ENCODE measurements at regions not wholly inside any gene's neighbourhood (a gene's known extent, or its start where the extent isn't known, plus 50 kb on each side); places are given as distances from the start of the nearest gene placed in this dataset.

GRCh38 chr2:81195017-81195773 is 890.6 kb upstream of the LRRTM1 start:
- ATAC-seq, result peak; percentile 13 to 48
- TF ChIP-seq CTCF (IDR thresholded peaks at IDR 0.05), result no peak
- H3K36me3 ChIP-seq, result no peaks in the 10 kb centered on the region
- H3K4me3 ChIP-seq, result no peak overlapping the region
- no peak overlapping the region for H3K27ac ChIP-seq
- DNase-seq, result peak; percentile 29
- H3K9me3 ChIP-seq, result peaks cover 6% of the 10 kb centered on the region
- H3K4me1 ChIP-seq, result no peaks in the 10 kb centered on the region
- intact Hi-C loops (cut with DNase I), result no loop called here
- H3K27me3 ChIP-seq (ENCODE audit: low read depth), result no peaks in the 10 kb centered on the region

GRCh38 chr2:81194581-81194980 is 890.0 kb upstream of the LRRTM1 start:
- ATAC-seq, result no peak
- intact Hi-C loops (cut with DNase I), result no loop called here
- TF ChIP-seq CTCF (IDR thresholded peaks at IDR 0.05), result no peak
- DNase-seq, result peak; percentile 38
- no peaks in the 10 kb centered on the region for H3K27me3 ChIP-seq (ENCODE audit: low read depth)
- no peak overlapping the region for H3K27ac ChIP-seq
- H3K4me3 ChIP-seq, result no peak overlapping the region
- no peaks in the 10 kb centered on the region for H3K4me1 ChIP-seq
- H3K36me3 ChIP-seq, result no peaks in the 10 kb centered on the region
- peaks cover 6% of the 10 kb centered on the region for H3K9me3 ChIP-seq

- H3K4me1 ChIP-seq, result no peaks in the 10 kb centered on the region
- peaks cover 6% of the 10 kb centered on the region for H3K9me3 ChIP-seq
- ATAC-seq (no peak), DNase-seq (peak; percentile 35)
- no peak overlapping the region for H3K27ac ChIP-seq
- intact Hi-C loops (cut with DNase I), result no loop called here
- H3K27me3 ChIP-seq (ENCODE audit: low read depth), result no peaks in the 10 kb centered on the region
- H3K36me3 ChIP-seq, result no peaks in the 10 kb centered on the region
- H3K4me3 ChIP-seq, result no peak overlapping the region
- no peak for TF ChIP-seq CTCF (IDR thresholded peaks at IDR 0.05)
Observed at GRCh38 chr2:81194176-81194575, 889.6 kb upstream of the LRRTM1 start.

- Histone ChIP-seq H3K4me3 (no peak overlapping the region), H3K27me3 (ENCODE audit: low read depth) (no peaks in the 10 kb centered on the region), H3K36me3 (no peaks in the 10 kb centered on the region), H3K4me1 (no peaks in the 10 kb centered on the region), H3K27ac (no peak overlapping the region), H3K9me3 (no peaks in the 10 kb centered on the region)
- no peak for TF ChIP-seq CTCF (IDR thresholded peaks at IDR 0.05)
- no peak for DNase-seq
- intact Hi-C loops (cut with DNase I), result no loop called here
- ATAC-seq, result no peak
Observed at GRCh38 chr2:81181845-81182244, 877.3 kb upstream of the LRRTM1 start.

GRCh38 chr2:81171447-81171846 is 866.9 kb upstream of the LRRTM1 start:
- Histone ChIP-seq H3K27ac (no peak overlapping the region), H3K9me3 (no peaks in the 10 kb centered on the region), H3K4me1 (no peaks in the 10 kb centered on the region), H3K27me3 (ENCODE audit: low read depth) (no peaks in the 10 kb centered on the region), H3K36me3 (no peaks in the 10 kb centered on the region), H3K4me3 (no peak overlapping the region)
- intact Hi-C loops (cut with DNase I), result no loop called here
- DNase-seq, result no peak
- TF ChIP-seq CTCF (IDR thresholded peaks at IDR 0.05), result no peak
- ATAC-seq, result no peak
